Right lobe of liver (tissue), 4 donors: ENCODE measurements at regions not wholly inside any gene's neighbourhood (a gene's known extent, or its start where the extent isn't known, plus 50 kb on each side); places are given as distances from the start of the nearest gene placed in this dataset.

Source experiments
- CTCF ChIP-seq, 4 donors: fragments of 200-600 bp in 3 of 4; fragments of 450-650 bp in 1 of 4; IDR thresholded peaks; one replicate each; pipeline versions ENCODE4 v1.5.1 to v1.8.0; 2016 to 2022; ENCODE audit warnings: antibody characterized with exemption in 4 of 4, mild to moderate bottlenecking in 2 of 4
- POLR2A ChIP-seq: fragments of 450-650 bp; IDR thresholded peaks from one replicate; pipeline ENCODE4 v1.6.1; 2017; ENCODE audit warnings: antibody characterized with exemption, mild to moderate bottlenecking
- donor health status: DM: no; HTN: no; CAD: no.
- donor health status: DM: no; HTN: no; CAD: no.
- donor health status: DM: no; HTN: yes; CAD: no.

DNA sequence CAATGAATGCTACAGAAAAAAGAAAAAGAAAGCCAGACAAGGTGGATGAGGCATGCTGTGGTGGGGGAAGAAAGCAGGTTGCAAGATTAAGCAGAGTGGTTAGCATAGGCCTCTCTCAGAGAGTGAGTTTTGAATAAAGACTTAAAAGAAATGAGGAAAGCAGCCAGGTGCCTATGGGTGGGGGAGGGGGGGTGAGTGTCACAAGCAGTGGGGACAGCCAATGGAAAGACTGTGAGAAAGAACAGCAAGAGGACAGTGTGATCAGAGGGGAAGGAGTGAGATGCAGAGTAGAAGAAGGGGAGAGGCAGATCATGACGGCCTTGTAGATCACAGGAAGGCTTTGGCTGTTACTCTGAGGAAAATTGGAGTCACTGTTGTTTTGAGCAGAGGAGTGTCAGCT, 162.5 kb downstream of the SOX3 start:
- TF ChIP-seq CTCF (IDR thresholded peaks at IDR 0.05): no peak
- no peak for TF ChIP-seq POLR2A
